VCaP (cell line): ENCODE measurements at regions not wholly inside any gene's neighbourhood (a gene's known extent, or its start where the extent isn't known, plus 50 kb on each side); places are given as distances from the start of the nearest gene placed in this dataset.

Source experiments
- H3K27ac ChIP-seq: fragments of 450-650 bp; 2 replicates; pipeline ENCODE4 v1.5.1; 2017
- CTCF ChIP-seq: fragments of 450-650 bp; conservative IDR thresholded peaks from 2 replicates; pipeline ENCODE4 v1.5.1; 2017; ENCODE audit warnings: mild to moderate bottlenecking, moderate library complexity

- TF ChIP-seq CTCF: no peak
- H3K27ac ChIP-seq: no peak overlapping the region
Measured at GRCh38 chr2:103462712-103463111, 700.9 kb downstream of the TMEM182 start.

DNA sequence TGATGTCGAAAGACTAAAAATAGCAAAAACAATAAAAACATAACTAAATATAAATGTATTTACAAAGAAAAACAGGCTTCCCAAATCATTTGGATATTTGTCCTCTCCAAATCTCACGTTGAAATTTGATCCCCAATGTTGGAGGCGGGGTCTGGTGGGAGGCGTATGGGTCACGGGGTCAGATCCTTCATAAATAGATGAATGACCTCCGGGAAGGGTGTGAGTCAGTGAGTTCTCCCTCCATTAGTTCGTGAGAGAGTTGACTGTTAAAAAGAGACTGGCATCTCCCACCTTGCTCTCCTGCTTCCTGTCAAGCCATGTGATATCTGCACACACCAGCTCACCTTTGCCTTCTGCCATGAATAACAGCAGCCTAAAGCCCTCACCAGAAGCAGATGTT, 703.0 kb downstream of the TMEM182 start:
- TF ChIP-seq CTCF: no peak
- no peak overlapping the region for H3K27ac ChIP-seq

- H3K27ac ChIP-seq: no peak overlapping the region
- TF ChIP-seq CTCF: no peak
Measured at GRCh38 chr2:103469800-103470199, 708.0 kb downstream of the TMEM182 start.

GRCh38 chr2:103484906-103485305, 723.1 kb downstream of the TMEM182 start:
- TF ChIP-seq CTCF: no peak
- H3K27ac ChIP-seq: no peak overlapping the region

GRCh38 chr2:103496850-103497249, 735.0 kb downstream of the TMEM182 start:
- H3K27ac ChIP-seq: no peak overlapping the region
- TF ChIP-seq CTCF: no peak

DNA sequence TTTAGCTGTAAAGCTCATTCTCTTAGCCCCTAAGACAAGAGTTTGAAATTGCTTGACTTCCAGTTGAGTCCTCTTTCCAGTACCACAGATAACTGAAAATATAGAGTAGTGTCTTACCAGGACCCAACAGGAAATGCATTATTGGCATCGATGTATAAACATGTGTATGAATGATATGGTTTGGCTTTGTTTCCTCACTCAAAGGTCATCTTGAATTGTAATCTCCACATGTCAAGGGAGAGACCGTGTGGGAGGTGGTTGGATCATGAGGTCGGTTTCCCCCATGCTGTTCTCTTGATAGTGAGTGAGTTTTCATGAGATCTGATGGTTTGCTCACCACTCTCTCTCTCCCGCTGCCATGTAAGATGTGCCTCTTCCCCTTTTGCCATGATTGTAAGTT, 745.0 kb downstream of the TMEM182 start:
- H3K27ac ChIP-seq: no peak overlapping the region
- no peak for TF ChIP-seq CTCF

DNA sequence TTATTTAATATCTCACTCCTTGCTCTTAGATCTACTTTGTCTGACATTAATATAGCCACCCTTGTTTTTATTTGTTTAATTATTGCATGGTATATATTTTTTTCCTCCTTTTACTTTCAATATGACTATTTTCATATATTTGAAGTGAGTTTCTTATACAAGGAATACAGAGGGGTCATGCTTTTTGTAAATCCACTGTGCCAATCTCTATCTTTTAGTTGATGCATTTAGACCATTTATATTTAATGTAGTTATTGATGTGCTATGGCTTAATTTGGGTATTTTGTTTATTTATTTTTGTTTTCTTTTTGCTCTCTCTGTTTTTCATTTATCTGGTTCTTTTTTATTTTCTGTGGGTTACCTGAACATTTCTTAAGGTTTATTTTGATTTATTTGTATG, 750.6 kb downstream of the TMEM182 start:
- TF ChIP-seq CTCF: no peak
- no peak overlapping the region for H3K27ac ChIP-seq

- no peak for TF ChIP-seq CTCF
- no peak overlapping the region for H3K27ac ChIP-seq
Measured at GRCh38 chr2:103520547-103520946, 758.7 kb downstream of the TMEM182 start.
